Kidney epithelial cell (primary cell): ENCODE measurements at regions not wholly inside any gene's neighbourhood (a gene's known extent, or its start where the extent isn't known, plus 50 kb on each side); places are given as distances from the start of the nearest gene placed in this dataset.
A peak's percentile ranks its signal among the peaks of the same experiment; 100 is the strongest.

Experiments
- DNase-seq: peaks from one replicate; pipeline ENCODE4 v3.0.0-alpha.2; 2010; ENCODE audit warnings: low read depth
- H3K27me3 ChIP-seq: 2 replicates; pipeline ENCODE4 v1.6.0; 2011; ENCODE audit warnings: low read length; ENCODE audit not compliant: control insufficient read depth, insufficient read depth
- H3K36me3 ChIP-seq: 2 replicates; pipeline ENCODE4 v1.5.1; 2011; ENCODE audit warnings: low read length; ENCODE audit not compliant: control insufficient read depth, insufficient read depth
- H3K4me3 ChIP-seq: 2 replicates; pipeline ENCODE4 v1.5.1; 2011; ENCODE audit warnings: low read depth, mild to moderate bottlenecking, control low read depth, low read length
- TF ChIP-seq, protein P1 (sequence below): IDR thresholded peaks from 2 replicates; pipeline ENCODE4 v1.5.1; 2011; ENCODE audit warnings: mild to moderate bottlenecking, moderate library complexity, low read length, control low read depth, inconsistent platforms; ENCODE audit not compliant: insufficient read depth, poor library complexity, severe bottlenecking

DNA sequence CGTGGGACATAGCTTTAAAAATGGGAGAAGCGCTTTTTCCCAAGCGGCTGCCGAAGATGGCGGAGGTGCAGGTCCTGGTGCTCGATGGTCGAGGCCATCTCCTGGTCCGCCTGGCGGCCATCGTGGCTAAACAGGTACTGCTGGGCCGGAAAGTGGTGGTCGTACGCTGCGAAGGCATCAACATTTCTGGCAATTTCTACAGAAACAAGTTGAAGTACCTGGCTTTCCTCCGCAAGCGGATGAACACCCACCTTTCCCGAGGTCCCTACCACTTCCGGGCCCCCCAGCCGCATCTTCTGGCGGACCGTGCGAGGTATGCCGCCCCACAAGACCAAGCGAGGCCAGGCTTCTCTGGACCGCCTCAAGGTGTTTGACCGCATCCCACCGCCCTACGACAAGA is 245.5 kb downstream of the MRPL39 start:
- DNase-seq: no peak
- no peak overlapping the region for H3K4me3 ChIP-seq
- H3K36me3 ChIP-seq: no peaks in the 10 kb centered on the region
- TF ChIP-seq, protein P1, sequence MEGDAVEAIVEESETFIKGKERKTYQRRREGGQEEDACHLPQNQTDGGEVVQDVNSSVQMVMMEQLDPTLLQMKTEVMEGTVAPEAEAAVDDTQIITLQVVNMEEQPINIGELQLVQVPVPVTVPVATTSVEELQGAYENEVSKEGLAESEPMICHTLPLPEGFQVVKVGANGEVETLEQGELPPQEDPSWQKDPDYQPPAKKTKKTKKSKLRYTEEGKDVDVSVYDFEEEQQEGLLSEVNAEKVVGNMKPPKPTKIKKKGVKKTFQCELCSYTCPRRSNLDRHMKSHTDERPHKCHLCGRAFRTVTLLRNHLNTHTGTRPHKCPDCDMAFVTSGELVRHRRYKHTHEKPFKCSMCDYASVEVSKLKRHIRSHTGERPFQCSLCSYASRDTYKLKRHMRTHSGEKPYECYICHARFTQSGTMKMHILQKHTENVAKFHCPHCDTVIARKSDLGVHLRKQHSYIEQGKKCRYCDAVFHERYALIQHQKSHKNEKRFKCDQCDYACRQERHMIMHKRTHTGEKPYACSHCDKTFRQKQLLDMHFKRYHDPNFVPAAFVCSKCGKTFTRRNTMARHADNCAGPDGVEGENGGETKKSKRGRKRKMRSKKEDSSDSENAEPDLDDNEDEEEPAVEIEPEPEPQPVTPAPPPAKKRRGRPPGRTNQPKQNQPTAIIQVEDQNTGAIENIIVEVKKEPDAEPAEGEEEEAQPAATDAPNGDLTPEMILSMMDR: no peak
- H3K27me3 ChIP-seq: no peaks in the 10 kb centered on the region

DNA sequence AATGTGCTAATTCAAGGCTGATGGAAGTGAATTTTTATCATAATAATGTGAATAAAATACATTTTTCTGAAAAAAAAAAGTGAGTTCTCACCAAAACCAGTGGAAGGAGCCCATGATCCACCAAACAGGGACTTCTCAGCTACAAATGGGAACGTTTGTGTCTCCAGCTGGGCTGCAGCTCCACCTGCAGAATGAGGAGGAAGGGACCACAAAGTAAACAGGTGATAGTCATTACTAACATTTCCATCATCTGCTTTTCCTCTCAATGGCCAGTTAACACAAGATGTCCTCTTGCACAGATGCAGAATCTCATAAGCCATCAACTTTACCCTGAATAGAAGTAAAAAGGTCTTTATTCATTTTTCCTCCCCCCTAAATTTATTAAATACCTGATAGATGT is 246.2 kb downstream of the MRPL39 start:
- Histone ChIP-seq H3K4me3 (no peak overlapping the region), H3K36me3 (no peaks in the 10 kb centered on the region), H3K27me3 (no peaks in the 10 kb centered on the region)
- TF ChIP-seq, protein P1: no peak
- DNase-seq: no peak

DNA sequence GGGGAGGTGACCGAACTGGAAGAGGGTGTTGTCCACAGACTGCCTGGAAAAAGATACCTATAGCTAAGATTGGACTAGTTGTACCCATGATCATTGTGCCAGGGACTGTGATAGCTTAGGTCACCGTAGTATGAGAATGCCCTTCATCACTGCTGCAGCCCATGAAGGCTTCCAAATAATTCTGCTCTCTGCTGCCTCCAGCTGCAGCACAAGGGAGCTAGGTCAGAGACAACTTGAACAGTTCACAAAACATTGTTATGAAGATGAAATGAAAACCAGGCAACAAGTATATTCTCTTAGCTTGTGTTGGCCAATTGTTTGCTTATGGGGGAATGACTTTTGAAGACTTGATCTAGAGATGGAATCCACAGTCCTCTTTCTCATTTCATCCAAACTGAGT is 246.7 kb downstream of the MRPL39 start:
- TF ChIP-seq, protein P1: peak; percentile 30
- Histone ChIP-seq H3K36me3 (no peaks in the 10 kb centered on the region), H3K4me3 (no peak overlapping the region), H3K27me3 (no peaks in the 10 kb centered on the region)
- no peak for DNase-seq

DNA sequence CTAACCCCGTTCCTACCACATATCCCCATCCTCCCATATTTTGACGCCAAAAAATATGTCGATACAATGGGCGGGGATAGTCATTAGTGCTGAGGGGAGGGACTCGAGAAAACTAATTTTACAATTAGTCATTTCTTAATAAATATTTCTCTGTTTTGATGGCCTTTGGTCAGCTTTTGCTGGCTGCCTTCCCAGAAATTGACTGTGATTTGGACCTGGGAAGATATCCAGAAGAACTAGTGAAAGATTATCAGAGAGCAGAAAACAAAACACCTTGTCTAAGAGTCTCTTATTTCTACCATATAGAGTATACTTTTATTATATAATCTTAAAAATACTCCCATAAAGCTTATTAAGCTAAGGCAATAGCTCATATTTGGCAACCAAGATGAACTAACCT is 247.6 kb downstream of the MRPL39 start:
- Histone ChIP-seq H3K4me3 (no peak overlapping the region), H3K27me3 (no peaks in the 10 kb centered on the region), H3K36me3 (no peaks in the 10 kb centered on the region)
- TF ChIP-seq, protein P1: no peak
- DNase-seq: no peak

DNA sequence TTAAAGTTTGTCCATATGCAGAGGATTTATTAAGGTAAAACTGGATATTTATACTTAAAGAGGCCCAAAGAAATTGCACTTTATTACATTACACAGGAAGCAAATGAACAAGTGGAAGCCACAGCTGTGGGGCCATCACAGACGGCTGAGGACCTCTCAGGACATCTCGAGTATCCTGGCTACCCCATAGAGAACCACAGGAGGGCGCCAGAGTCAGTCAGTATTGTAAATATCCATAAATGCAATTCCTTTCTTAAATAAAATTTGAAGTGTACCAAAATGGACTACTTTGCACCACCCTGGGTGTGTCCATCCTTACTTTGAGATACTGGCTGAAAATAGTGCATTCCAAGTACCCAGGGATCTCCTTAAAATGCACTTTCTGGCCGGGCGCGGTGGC is 257.2 kb downstream of the MRPL39 start:
- DNase-seq: no peak
- TF ChIP-seq, protein P1: peak; percentile 47
- H3K4me3 ChIP-seq: no peak overlapping the region
- H3K27me3 ChIP-seq: no peaks in the 10 kb centered on the region
- no peaks in the 10 kb centered on the region for H3K36me3 ChIP-seq

DNA sequence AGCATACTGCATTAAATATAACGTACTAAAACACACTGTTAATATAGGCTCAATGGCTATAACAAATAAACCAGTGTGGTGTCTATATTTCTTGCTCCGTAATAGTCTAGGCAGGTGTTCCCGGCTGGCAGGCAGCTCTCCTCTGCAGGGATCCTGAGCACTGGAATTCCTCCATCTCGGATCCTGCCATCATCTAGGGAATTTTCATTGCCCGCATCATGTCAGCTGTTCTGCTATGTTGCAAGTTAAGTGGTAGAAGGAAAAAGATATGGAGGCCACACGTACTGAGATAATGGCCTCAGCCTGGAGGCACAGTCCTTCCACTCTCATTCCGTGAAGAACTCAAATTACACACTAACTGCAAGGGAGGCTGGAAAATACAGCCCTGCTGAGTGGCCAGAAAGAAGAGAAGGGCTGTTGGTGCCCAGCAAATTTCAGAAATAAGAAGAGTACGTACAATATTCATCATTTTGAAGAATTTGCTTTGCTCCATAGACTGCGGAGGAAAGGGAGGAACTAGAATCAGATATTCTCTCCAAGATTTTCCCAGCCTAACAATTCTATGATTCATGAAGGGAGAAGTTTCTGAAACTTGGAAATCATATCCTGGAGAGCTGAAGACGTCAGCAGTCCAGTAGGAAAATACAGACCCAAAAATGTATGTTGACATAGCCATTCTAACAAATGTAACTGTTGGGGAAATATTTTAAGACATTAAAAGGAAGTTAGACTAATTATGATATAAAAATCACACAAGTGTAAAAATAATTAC is 263.3 kb downstream of the MRPL39 start:
- DNase-seq: no peak
- TF ChIP-seq, protein P1: no peak
- no peaks in the 10 kb centered on the region for H3K27me3 ChIP-seq
- no peak overlapping the region for H3K4me3 ChIP-seq
- H3K36me3 ChIP-seq: no peaks in the 10 kb centered on the region
